ENCODE measurements at regions not wholly inside any gene's neighbourhood (a gene's known extent, or its start where the extent isn't known, plus 50 kb on each side); places are given as distances from the start of the nearest gene placed in this dataset.

DNA sequence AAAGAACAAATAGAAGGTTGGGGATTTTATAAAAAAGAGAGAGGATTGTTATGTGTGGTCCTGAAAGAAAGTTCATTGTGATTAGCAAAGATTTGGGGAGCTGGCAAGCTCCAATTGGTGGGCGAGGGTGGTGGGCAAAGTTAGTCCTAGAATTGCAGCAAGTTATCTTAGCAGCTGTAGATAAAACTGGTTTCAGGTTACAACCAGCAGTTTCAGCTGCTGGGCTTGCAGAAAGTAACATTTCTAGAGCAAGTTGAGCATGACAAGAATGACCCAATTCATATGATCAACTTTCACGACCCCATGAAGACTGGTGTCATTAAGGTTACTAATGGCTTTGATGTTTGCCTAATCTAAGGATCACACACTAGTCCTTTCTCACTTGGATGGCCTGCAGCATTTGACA lies 177.9 kb upstream of the NUDT4 start:
- TF ChIP-seq JUND (IDR thresholded peaks at IDR 0.05; ENCODE audit: low read depth): no peak
- no peak for DNase-seq (ENCODE audit: low read depth in 1 of 2, low spot score in 1 of 2)
- in situ Hi-C loops (cut with HindIII; ENCODE audit: low pct_unique_long_range_greater_than_20kb, low sequenced_read_pairs): no loop called here

DNA sequence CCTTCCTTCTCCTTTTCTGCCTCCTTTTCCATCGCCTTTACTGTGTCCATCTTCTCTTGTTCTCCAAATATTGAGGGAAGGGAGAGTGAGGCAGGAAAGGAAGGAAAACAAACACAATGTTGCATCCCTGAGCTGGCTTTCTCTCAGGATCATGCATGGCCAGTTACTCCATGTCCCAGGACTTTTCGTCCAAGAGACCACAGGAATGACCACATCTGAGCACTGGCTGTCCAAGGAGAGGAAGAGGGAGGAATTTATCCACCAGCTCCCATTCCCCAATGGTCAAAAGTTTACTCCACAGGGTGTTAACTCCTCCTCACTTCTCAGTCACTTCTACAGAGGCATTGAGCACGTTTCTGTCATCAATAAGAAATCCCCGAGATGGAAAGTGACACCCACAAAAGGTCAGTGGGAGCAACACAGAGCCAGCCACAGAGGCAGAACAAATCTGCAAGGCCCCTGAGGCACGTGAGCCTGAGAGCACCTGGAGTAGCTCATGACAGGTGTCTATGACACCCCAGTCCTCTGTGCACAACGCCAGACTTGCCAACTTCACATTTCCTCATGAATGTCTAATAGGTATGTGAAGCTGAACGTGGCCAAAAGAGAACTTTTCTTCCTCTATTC lies 177.3 kb upstream of the NUDT4 start:
- TF ChIP-seq JUND (IDR thresholded peaks at IDR 0.05; ENCODE audit: low read depth): no peak
- in situ Hi-C loops (cut with HindIII; ENCODE audit: low pct_unique_long_range_greater_than_20kb, low sequenced_read_pairs): no loop called here
- DNase-seq (ENCODE audit: low read depth in 1 of 2, low spot score in 1 of 2): no peak

- no peak for TF ChIP-seq JUND (IDR thresholded peaks at IDR 0.05; ENCODE audit: low read depth)
- DNase-seq (ENCODE audit: low read depth in 1 of 2, low spot score in 1 of 2): no peak
- in situ Hi-C loops (cut with HindIII; ENCODE audit: low pct_unique_long_range_greater_than_20kb, low sequenced_read_pairs): no loop called here
Measured at GRCh38 chr12:93201990-93202389, 175.7 kb upstream of the NUDT4 start.

- in situ Hi-C loops (cut with HindIII; ENCODE audit: low pct_unique_long_range_greater_than_20kb, low sequenced_read_pairs): no loop called here
- no peak for DNase-seq (ENCODE audit: low read depth in 1 of 2, low spot score in 1 of 2)
- TF ChIP-seq JUND (IDR thresholded peaks at IDR 0.05; ENCODE audit: low read depth): no peak
Measured at GRCh38 chr12:93202688-93203087, 175.0 kb upstream of the NUDT4 start.

DNA sequence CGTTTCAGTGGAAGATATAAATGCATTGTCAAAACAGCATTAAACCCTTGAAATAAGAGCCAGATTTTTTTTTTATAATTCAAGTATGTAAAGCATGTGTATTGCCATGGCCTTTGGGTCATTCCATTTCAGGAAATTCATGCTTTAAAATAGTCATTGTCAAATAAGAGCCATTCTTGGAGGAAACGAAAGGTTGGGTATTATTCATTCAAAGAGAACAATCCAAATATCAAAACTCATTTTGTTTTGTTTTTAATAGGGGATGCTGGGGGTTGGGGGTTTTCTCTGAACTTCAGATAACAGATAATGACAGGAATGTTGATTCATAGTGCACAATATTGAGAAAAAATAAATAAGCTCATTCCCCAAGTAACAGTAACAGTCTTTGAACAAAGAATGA lies 174.4 kb upstream of the NUDT4 start:
- no peak for TF ChIP-seq JUND (IDR thresholded peaks at IDR 0.05; ENCODE audit: low read depth)
- DNase-seq (ENCODE audit: low read depth in 1 of 2, low spot score in 1 of 2): no peak
- in situ Hi-C loops (cut with HindIII; ENCODE audit: low pct_unique_long_range_greater_than_20kb, low sequenced_read_pairs): no loop called here

DNA sequence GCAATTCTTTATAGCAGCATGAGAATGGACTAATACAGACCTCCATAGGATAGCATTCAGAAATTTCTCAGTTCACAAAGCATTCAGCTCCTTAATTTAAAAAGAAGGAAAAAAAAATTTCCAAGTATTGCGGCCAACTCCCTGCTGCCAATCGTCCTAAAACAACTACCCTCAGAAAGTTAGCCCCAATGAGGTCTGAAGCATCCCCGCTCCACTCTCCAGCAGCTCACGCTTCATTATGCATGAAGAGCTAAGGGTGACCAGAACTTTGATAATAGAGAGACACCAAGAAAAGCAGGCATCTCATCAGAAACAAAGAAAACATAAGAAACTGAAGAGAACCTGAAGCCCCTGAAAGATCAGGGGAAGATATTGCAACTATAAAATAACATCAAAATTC lies 172.8 kb upstream of the NUDT4 start:
- in situ Hi-C loops (cut with HindIII; ENCODE audit: low pct_unique_long_range_greater_than_20kb, low sequenced_read_pairs): no loop called here
- no peak for TF ChIP-seq JUND (IDR thresholded peaks at IDR 0.05; ENCODE audit: low read depth)
- DNase-seq (ENCODE audit: low read depth in 1 of 2, low spot score in 1 of 2): no peak

DNA sequence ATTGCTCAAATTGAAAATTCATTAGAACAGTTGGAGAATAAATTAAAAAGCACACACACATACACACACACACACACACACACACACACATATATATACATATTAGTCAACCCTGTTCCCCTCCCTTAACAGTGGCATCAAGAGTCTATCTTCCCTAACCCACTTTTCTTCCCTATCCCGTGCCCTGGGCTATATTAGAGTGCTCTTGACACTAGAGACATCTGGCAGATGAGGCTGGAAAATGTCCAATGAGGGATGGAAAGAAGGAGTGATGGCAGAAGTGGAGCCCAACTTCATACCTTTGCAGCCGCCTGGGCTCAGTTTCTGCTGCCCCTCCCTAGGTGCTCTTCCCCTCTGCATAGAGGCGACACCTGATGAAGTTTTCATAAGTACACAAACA lies 172.4 kb upstream of the NUDT4 start:
- no peak for TF ChIP-seq JUND (IDR thresholded peaks at IDR 0.05; ENCODE audit: low read depth)
- in situ Hi-C loops (cut with HindIII; ENCODE audit: low pct_unique_long_range_greater_than_20kb, low sequenced_read_pairs): no loop called here
- no peak for DNase-seq (ENCODE audit: low read depth in 1 of 2, low spot score in 1 of 2)

DNA sequence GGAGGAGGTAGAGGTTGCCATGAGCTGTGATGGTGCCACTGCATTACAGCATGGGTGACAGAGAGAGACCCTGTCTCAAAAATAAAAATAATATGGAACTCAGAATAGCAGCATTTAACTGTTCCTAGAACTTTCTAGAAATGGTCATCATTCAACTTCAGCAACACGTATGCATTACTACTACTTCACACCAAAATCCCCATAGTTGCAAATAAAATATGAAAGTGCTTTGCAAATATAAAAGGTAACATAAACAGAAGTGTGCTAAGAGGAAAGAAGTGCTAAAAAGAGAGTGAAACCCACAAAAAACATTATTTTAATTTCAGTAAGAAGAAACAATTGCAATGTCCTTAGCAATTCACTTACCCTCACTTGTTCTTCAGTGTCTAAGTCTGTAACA lies 169.7 kb upstream of the NUDT4 start:
- DNase-seq (ENCODE audit: low read depth in 1 of 2, low spot score in 1 of 2): no peak
- no peak for TF ChIP-seq JUND (IDR thresholded peaks at IDR 0.05; ENCODE audit: low read depth)
- in situ Hi-C loops (cut with HindIII; ENCODE audit: low pct_unique_long_range_greater_than_20kb, low sequenced_read_pairs): no loop called here

GRCh38 chr12:93214523-93215289 lies 163.0 kb upstream of the NUDT4 start:
- no peak for TF ChIP-seq JUND (IDR thresholded peaks at IDR 0.05; ENCODE audit: low read depth)
- in situ Hi-C loops (cut with HindIII; ENCODE audit: low pct_unique_long_range_greater_than_20kb, low sequenced_read_pairs): no loop called here
- no peak for DNase-seq (ENCODE audit: low read depth in 1 of 2, low spot score in 1 of 2)

GRCh38 chr12:93215290-93215678 lies 162.4 kb upstream of the NUDT4 start:
- DNase-seq (ENCODE audit: low read depth in 1 of 2, low spot score in 1 of 2): no peak
- in situ Hi-C loops (cut with HindIII; ENCODE audit: low pct_unique_long_range_greater_than_20kb, low sequenced_read_pairs): no loop called here
- TF ChIP-seq JUND (IDR thresholded peaks at IDR 0.05; ENCODE audit: low read depth): no peak

DNA sequence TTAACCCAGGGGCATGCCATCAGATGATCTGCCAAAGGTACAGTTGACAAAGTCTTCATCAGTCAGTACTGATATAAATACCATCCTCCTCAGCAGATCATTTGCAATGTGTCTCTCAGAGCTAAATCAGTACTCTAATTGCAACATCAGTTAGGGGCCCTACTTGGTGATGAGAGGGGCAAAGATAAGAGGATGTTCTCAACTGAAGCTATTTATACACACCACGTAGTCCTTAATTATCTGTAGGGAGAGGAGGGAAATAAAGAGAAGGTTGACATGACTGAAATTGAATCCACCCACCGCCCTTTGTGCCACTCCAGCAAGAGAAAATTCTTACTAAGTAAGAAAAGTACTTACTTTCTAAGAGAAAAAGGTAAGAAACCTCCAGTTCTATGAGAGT lies 157.8 kb upstream of the NUDT4 start:
- in situ Hi-C loops (cut with HindIII; ENCODE audit: low pct_unique_long_range_greater_than_20kb, low sequenced_read_pairs): no loop called here
- DNase-seq (ENCODE audit: low read depth in 1 of 2, low spot score in 1 of 2): no peak
- TF ChIP-seq JUND (IDR thresholded peaks at IDR 0.05; ENCODE audit: low read depth): no peak

GRCh38 chr12:93221841-93222240 lies 155.9 kb upstream of the NUDT4 start:
- no peak for TF ChIP-seq JUND (IDR thresholded peaks at IDR 0.05; ENCODE audit: low read depth)
- in situ Hi-C loops (cut with HindIII; ENCODE audit: low pct_unique_long_range_greater_than_20kb, low sequenced_read_pairs): no loop called here
- DNase-seq (ENCODE audit: low read depth in 1 of 2, low spot score in 1 of 2): no peak

- DNase-seq (ENCODE audit: low read depth in 1 of 2, low spot score in 1 of 2): no peak
- no peak for TF ChIP-seq JUND (IDR thresholded peaks at IDR 0.05; ENCODE audit: low read depth)
- in situ Hi-C loops (cut with HindIII; ENCODE audit: low pct_unique_long_range_greater_than_20kb, low sequenced_read_pairs): no loop called here
Measured at GRCh38 chr12:93223440-93224426, 154.0 kb upstream of the NUDT4 start.

All from T47D (cell line).